ENCODE measurements at regions not wholly inside any gene's neighbourhood (a gene's known extent, or its start where the extent isn't known, plus 50 kb on each side); places are given as distances from the start of the nearest gene placed in this dataset.

GRCh38 chr6:144723431-144723830 lies 438.3 kb downstream of the UTRN start:
- TF ChIP-seq ZFX (IDR thresholded peaks at IDR 0.05; ENCODE audit: borderline replicate concordance) (no peak), CTCF (IDR thresholded peaks at IDR 0.05) (no peak)

DNA sequence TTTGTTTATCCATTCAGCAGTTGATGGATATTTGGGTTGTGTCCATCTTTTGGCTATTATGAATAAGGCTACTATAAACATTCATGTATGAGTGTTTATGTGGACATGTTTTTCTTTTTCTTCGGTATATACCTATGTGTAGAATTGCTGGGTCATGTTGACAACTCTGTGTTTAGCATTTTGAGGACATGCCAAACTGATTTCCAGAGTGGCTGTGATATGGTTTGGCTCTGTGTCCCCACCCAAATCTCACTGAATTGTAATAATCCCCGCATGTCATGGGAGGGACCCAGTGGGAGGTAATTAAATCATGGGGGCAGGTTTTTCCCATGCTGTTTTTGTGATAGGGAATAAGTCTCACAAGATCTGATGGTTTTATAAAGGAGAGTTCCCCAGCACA lies 439.7 kb downstream of the UTRN start:
- TF ChIP-seq CTCF (IDR thresholded peaks at IDR 0.05): no peak
- TF ChIP-seq ZFX (IDR thresholded peaks at IDR 0.05; ENCODE audit: borderline replicate concordance): no peak
- H3K27ac ChIP-seq: no peak overlapping the region

More at GRCh38 chr6:144723431-144723830, 438.3 kb downstream of the UTRN start:
- no peak overlapping the region for H3K27ac ChIP-seq

- no peak overlapping the region for H3K27ac ChIP-seq
- TF ChIP-seq ZFX (IDR thresholded peaks at IDR 0.05; ENCODE audit: borderline replicate concordance) (no peak), CTCF (IDR thresholded peaks at IDR 0.05) (no peak)
Observed at GRCh38 chr6:144725736-144726522, 440.8 kb downstream of the UTRN start.

DNA sequence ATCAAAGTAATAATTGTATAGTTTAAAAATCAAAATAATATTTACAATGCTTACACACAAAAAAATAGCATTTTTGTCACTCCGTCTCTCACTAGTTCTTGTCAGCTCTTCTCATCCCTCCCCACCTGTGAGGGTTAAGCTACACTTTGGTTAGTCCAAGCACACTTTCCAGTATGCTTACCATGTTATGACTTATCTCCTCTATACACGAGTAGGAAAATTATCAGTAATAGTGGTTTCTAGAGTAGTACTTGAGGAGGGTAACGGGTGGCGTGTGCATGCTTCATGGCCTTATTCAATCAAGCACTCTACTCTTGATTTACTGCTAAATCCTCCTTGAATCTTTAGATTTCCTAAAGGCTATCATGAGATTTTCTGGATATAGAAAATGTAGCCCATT lies 443.7 kb downstream of the UTRN start:
- no peak overlapping the region for H3K27ac ChIP-seq
- no peak for TF ChIP-seq ZFX (IDR thresholded peaks at IDR 0.05; ENCODE audit: borderline replicate concordance)
- no peak for TF ChIP-seq CTCF (IDR thresholded peaks at IDR 0.05)

GRCh38 chr6:144729502-144729901 lies 444.4 kb downstream of the UTRN start:
- TF ChIP-seq ZFX (IDR thresholded peaks at IDR 0.05; ENCODE audit: borderline replicate concordance): no peak
- no peak overlapping the region for H3K27ac ChIP-seq

DNA sequence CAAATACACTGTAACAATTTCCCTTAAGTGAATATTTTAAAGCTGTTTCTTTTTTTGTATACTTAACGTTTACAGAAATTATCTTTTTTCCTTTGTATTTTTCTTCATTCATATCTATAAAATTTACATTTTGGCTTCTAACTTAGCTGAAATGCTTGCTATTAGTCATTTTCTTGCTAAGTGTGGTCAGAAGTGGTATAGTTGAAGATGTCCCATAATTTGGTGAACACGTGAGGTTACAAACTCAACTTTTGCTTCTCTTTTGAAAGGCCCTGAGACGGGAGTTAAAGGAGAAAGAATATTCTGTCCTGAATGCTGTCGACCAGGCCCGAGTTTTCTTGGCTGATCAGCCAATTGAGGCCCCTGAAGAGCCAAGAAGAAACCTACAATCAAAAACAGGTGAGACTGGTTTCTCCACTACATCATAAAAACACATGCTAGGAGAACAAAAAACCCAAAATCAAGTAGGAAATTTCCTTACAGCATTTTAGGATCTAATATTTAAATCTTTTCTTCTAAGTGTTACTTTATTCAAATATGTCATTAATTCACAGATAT lies 445.0 kb downstream of the UTRN start:
- no peak overlapping the region for H3K27ac ChIP-seq
- TF ChIP-seq CTCF (IDR thresholded peaks at IDR 0.05) (no peak), ZFX (IDR thresholded peaks at IDR 0.05; ENCODE audit: borderline replicate concordance) (no peak)

DNA sequence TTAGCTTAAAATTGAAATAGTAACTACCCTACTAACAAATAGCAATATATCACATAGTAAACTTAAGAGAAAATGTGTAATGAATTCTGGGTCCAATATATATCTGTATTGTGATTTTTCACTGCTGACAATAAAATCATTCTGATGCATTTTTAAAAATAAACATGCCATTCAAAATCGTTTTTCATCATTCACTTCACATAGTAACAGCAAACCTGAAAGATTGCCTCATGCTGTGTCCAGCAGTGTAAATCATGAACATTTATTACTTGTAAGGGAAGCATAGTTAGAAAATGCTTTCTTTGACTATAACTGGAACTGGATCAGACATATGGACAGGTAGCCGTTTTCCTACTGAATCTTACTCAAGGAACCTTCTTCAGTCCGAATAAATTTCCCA lies 446.1 kb downstream of the UTRN start:
- no peak for TF ChIP-seq CTCF (IDR thresholded peaks at IDR 0.05)
- TF ChIP-seq ZFX (IDR thresholded peaks at IDR 0.05; ENCODE audit: borderline replicate concordance): no peak
- no peak overlapping the region for H3K27ac ChIP-seq

Measured in 22Rv1 (cell line).